ENCODE measurements at regions not wholly inside any gene's neighbourhood (a gene's known extent, or its start where the extent isn't known, plus 50 kb on each side); places are given as distances from the start of the nearest gene placed in this dataset.

DNA sequence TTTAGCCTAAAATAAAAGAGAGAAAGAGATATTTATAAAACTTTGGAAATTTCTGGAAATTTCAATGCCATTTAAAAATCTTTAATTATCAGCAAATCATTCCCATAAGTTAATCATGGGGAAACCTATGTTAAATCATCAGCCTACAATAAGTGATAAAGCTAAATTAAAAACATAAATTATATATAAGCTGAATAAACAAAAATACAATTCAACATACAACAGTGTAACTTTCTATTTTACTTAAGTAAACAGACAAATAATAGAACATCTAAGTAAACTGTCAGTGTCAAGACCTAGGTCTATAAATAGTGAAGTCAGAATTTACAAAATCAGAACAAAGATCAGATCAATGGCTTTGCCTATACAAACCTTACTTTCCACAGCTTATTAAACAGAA is 57.5 kb downstream of the EPRS1 start:
- H3K27ac Mint-ChIP-seq (ENCODE audit: unreplicated experiment), result no peak overlapping the region
- no peaks in the 10 kb centered on the region for H3K4me1 Mint-ChIP-seq (ENCODE audit: unreplicated experiment)
- H3K9me3 Mint-ChIP-seq (ENCODE audit: unreplicated experiment), result no peaks in the 10 kb centered on the region
- DNase-seq (ENCODE audit: low spot score), result no peak
- H3K27me3 Mint-ChIP-seq (ENCODE audit: unreplicated experiment), result no peaks in the 10 kb centered on the region
- no peak overlapping the region for H3K4me3 Mint-ChIP-seq (ENCODE audit: unreplicated experiment)
- H3K36me3 Mint-ChIP-seq (ENCODE audit: low read depth, unreplicated experiment), result peaks cover 12% of the 10 kb centered on the region
- TF ChIP-seq, protein P1, sequence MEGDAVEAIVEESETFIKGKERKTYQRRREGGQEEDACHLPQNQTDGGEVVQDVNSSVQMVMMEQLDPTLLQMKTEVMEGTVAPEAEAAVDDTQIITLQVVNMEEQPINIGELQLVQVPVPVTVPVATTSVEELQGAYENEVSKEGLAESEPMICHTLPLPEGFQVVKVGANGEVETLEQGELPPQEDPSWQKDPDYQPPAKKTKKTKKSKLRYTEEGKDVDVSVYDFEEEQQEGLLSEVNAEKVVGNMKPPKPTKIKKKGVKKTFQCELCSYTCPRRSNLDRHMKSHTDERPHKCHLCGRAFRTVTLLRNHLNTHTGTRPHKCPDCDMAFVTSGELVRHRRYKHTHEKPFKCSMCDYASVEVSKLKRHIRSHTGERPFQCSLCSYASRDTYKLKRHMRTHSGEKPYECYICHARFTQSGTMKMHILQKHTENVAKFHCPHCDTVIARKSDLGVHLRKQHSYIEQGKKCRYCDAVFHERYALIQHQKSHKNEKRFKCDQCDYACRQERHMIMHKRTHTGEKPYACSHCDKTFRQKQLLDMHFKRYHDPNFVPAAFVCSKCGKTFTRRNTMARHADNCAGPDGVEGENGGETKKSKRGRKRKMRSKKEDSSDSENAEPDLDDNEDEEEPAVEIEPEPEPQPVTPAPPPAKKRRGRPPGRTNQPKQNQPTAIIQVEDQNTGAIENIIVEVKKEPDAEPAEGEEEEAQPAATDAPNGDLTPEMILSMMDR (IDR thresholded peaks at IDR 0.05; ENCODE audit: unreplicated experiment), result no peak

DNA sequence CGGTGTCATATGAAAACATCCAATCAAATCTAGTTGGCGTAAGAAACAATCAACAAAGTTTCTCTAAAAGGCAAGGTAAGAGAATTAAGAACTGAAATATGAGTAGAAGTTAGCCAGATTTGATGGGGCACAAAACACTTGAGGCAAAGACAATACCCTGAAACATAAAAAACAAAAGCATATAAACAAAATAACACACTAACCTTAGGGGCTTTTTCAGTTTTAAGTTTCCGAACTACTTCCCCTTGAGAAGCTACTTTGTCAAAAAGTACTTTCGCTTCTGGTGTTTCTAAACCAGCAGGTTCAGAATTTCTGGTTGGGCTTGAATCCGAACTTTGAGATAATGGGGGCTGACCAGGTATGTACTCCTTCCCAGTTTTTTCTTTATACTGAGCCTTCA is 57.9 kb downstream of the EPRS1 start:
- H3K27me3 Mint-ChIP-seq (ENCODE audit: unreplicated experiment), result no peaks in the 10 kb centered on the region
- H3K27ac Mint-ChIP-seq (ENCODE audit: unreplicated experiment), result no peak overlapping the region
- H3K36me3 Mint-ChIP-seq (ENCODE audit: low read depth, unreplicated experiment), result peaks cover 14% of the 10 kb centered on the region
- no peaks in the 10 kb centered on the region for H3K9me3 Mint-ChIP-seq (ENCODE audit: unreplicated experiment)
- DNase-seq (ENCODE audit: low spot score), result no peak
- H3K4me3 Mint-ChIP-seq (ENCODE audit: unreplicated experiment), result no peak overlapping the region
- TF ChIP-seq, protein P1 (IDR thresholded peaks at IDR 0.05; ENCODE audit: unreplicated experiment), result no peak
- no peaks in the 10 kb centered on the region for H3K4me1 Mint-ChIP-seq (ENCODE audit: unreplicated experiment)

DNA sequence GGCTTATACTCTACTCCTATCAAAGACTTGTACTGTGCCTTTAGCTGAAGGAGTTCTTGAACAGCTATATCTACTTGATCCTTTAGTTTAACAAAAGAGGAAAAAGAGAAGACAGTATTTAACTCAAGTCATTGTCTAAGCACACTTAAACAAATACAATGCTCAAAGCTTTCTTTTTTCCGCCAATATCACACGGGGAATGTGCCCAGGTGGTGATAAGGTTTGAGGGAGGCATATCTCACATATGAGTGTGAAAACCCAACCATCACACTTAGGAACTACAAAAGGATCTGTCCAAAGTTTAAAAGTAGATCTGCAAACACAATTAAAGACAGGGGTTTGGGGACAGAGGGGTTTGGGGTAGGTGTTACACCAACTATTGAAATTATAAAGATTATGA is 59.0 kb upstream of the SLC30A10 start:
- Mint-ChIP-seq H3K27ac (ENCODE audit: unreplicated experiment) (no peak overlapping the region), H3K4me1 (ENCODE audit: unreplicated experiment) (no peaks in the 10 kb centered on the region), H3K4me3 (ENCODE audit: unreplicated experiment) (no peak overlapping the region), H3K9me3 (ENCODE audit: unreplicated experiment) (no peaks in the 10 kb centered on the region), H3K27me3 (ENCODE audit: unreplicated experiment) (no peaks in the 10 kb centered on the region), H3K36me3 (ENCODE audit: low read depth, unreplicated experiment) (peaks cover 14% of the 10 kb centered on the region)
- TF ChIP-seq, protein P1 (IDR thresholded peaks at IDR 0.05; ENCODE audit: unreplicated experiment), result no peak
- DNase-seq (ENCODE audit: low spot score), result no peak

DNA sequence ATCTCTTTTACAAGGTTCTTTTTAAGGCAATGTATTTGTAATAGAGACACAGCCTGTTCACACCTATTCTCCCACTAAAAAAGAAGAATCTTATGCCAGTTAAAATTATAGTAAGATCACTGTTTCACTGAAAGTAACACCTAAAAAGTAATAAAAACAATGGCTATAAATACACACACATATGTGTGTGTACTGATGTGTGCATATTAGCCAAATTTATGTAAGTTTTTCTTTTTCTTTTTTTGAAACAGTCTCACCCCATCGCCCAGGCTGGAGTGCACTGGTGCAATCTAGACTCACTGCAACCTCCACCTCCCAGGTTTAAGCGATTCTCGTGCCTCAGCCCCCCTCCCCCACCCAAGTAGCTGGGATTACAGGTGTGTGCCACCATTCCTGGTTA is 56.8 kb upstream of the SLC30A10 start:
- Mint-ChIP-seq H3K36me3 (ENCODE audit: low read depth, unreplicated experiment) (peaks cover 14% of the 10 kb centered on the region), H3K4me1 (ENCODE audit: unreplicated experiment) (no peaks in the 10 kb centered on the region), H3K4me3 (ENCODE audit: unreplicated experiment) (no peak overlapping the region), H3K27ac (ENCODE audit: unreplicated experiment) (no peak overlapping the region), H3K27me3 (ENCODE audit: unreplicated experiment) (no peaks in the 10 kb centered on the region), H3K9me3 (ENCODE audit: unreplicated experiment) (no peaks in the 10 kb centered on the region)
- DNase-seq (ENCODE audit: low spot score), result no peak
- TF ChIP-seq, protein P1 (IDR thresholded peaks at IDR 0.05; ENCODE audit: unreplicated experiment), result no peak
